GM21360 (cell line): ENCODE measurements at regions not wholly inside any gene's neighbourhood (a gene's known extent, or its start where the extent isn't known, plus 50 kb on each side); places are given as distances from the start of the nearest gene placed in this dataset.
"Not testable (repeated sequence)": the region's sequence is repeated elsewhere in the genome, so short reads cannot be mapped to it uniquely, and the experiment has no call there.

Experiments used
- ATAC-seq: cut with Tn5 transposase; IDR thresholded peaks from one replicate; pipeline ENCODE4 v1.9.1; 2021; ENCODE audit warnings: mild to moderate bottlenecking, moderate library complexity; ENCODE audit not compliant: unreplicated experiment

GRCh38 chr16:16610389-16610967 is 231.5 kb downstream of the NPIPA7 start:
- not testable (repeated sequence) for ATAC-seq

GRCh38 chr16:16613212-16613611 is 234.3 kb downstream of the NPIPA7 start:
- ATAC-seq = not testable (repeated sequence)

DNA sequence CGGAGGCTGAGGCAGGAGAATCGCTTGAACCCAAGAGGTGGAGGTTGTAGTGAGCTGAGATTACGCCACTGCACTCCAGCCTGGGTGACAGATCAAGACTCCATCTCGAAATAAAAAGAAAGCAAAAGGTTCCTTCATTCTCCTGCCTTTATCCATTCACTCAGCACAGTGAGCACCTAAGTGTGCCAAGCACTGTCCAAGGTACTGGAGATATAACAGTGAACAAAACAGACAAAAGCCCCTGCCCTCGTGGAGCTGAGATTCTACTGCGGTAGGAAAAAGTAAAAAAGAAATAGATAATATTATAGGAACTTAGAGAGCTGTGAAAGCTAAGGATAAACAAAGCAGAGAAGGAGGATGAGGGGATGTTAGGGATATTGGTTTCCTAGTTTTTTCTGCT is 235.5 kb downstream of the NPIPA7 start:
- ATAC-seq = not testable (repeated sequence)

DNA sequence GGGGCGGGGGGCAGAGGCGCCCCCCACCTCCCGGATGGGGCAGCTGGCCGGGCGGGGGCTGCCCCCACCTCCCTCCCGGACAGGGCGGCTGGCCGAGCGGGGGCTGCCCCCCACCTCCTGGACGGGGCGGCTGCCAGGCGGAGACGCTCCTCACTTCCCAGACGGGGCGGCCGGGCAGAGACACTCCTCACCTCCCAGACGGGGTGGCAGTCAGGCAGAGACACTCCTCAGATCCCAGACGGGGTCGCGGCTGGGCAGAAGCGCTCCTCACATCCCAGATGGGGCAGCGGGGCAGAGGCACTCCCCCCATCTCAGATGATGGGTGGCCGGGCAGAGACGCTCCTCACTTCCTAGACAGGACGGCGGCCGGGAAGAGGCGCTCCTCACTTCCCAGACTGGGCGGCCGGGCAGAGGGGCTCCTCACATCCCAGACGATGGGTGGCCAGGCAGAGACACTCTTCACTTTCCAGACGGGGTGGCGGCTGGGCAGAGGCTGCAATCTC is 240.1 kb downstream of the NPIPA7 start:
- not testable (repeated sequence) for ATAC-seq

- ATAC-seq = not testable (repeated sequence)
Observed at GRCh38 chr16:16624367-16624766, 245.4 kb downstream of the NPIPA7 start.

GRCh38 chr16:16625140-16625539 is 246.2 kb downstream of the NPIPA7 start:
- not testable (repeated sequence) for ATAC-seq

DNA sequence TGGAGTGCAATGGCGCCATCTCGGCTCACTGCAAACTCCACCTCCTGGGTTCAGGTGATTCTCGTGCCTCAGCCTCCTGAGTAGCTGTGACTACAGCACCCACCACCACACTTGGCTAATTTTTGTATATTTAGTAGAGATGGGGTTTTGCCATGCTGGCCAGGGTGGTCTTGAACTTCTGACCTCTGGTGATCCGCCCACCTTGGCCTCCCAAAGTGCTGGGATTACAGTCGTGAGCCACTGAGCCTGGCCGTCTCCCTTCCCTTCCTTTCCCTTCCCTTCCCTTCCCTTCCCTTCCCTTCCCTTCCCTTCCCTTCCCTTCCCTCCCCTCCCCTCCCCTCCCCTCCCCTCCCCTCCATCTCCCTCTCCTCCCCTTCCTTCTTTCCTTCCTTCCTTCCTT is 248.9 kb downstream of the NPIPA7 start:
- ATAC-seq = not testable (repeated sequence)

DNA sequence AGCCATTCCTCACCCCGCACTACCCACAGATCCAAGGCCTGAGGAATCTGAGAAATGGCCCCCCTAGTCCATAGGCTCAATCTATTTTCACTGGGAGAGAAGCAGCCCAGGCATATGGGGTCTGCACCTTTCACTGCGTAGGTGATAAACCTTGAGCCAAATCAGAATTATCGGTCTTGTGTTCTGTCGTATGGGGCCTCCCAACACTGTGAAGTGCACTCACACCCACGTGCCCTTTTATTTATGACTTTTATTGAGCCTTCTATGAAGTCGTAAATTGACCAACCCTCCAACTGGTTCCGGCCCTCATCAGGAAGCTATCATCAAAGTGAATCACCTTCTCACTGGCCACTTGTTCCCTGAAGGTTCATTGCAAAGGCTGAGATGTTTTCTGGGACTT is 259.3 kb downstream of the NPIPA7 start:
- ATAC-seq = not testable (repeated sequence)

- not testable (repeated sequence) for ATAC-seq
Observed at GRCh38 chr16:16638714-16639113, 259.8 kb downstream of the NPIPA7 start.

DNA sequence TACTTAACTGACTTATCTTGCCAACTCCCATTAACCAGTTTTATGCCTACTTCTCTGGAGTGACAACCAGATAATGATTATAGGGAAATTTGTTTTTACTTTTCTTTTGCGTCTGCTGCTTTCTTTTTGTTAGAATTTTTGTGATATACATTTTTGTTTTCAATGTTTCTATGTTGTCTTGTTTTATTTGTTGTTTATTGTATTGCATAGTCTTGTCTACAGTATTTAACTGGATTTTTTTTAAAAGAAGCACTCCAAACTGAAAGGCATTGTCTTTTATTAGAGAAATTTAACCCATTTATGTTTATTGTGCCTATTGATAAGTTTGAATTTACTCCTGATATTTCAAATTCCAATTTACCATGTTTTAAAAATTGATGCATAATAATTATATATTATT is 264.9 kb downstream of the NPIPA7 start:
- not testable (repeated sequence) for ATAC-seq

- ATAC-seq = not testable (repeated sequence)
Observed at GRCh38 chr16:16648002-16648401, 269.1 kb downstream of the NPIPA7 start.

DNA sequence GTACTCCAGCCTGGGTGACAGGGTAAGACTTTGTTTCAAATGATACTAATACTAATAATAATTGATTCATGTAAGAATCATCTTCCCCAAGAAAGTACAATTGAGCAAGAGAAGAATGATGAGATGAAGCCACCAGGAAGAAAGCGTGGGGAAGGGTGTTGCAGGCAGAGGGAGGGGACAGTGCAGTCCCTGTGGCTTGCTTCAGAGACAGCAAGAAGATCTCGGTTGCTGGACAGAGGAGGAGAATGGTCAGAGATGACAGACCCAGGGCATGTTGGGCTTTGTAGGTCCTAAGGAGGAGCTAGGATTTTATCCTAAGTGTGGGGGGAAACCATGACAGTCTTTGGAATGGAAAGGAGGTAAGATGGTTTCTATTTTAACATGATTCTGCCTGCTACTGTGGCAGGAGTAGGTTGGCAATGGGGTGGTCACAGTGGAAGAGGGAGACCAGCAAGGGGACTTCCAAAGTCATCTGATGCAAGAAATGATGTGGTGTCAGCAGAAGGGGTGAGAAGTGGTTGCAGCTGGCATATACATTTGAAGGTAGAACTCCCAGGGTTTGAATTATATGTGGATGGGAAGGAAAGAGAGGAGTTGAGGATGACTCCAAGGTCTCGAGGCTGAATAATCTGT is 293.4 kb downstream of the NPIPA7 start:
- not testable (repeated sequence) for ATAC-seq

GRCh38 chr16:16674820-16675219 is 295.9 kb downstream of the NPIPA7 start:
- not testable (repeated sequence) for ATAC-seq

DNA sequence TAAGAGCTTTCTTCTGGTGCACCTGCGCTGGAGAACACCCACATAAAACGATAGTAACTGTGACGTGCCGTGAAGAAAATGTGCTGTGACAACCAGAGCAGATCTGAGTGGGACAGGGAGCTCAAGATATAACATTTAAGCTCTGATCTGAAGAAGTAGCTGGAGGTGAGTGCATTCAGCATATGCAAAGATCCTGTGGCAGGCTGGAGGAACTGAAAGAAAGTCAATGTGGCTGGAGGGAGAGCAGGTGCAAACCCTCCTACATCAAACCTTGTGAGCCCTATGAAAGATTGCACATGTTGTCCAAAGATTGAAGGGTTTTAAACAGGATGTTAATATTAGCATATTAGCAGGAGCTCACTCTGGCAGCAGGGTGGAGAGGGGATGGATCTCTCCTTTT is 342.9 kb downstream of the NPIPA7 start:
- ATAC-seq = not testable (repeated sequence)

GRCh38 chr16:16722666-16723065 is 343.7 kb downstream of the NPIPA7 start:
- not testable (repeated sequence) for ATAC-seq

DNA sequence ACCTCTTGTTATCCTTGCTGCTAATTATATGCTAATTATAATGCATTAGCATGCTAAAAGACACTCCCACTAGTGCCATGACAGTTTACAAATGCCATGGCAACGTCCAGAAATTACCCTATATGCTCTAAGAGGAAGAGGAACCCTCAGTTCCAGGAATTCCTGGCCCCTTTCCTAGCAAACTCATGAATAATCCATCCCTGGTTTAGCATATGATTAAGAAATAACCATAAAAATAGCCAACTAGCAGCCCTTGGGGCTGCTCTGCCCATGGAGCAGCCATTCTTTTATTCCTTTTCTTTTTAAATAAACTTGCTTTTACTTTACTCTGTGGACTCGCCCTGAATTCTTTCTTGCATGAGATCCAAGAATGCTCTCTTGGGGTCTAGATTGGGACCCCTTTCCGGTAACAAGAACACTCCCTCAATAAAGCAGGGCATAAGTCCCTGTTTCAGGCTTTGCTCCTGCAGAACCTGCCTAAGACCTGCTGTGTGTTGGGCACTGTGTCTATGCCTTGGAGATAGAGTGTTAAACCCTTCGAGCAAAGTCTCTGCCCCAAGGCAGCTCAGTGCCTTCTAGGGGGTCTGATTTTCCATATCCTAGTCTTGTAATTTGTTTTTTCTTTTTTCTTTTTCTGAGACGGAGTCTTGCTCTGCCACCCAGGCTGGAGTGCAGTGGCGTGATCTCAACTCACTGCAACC is 345.0 kb downstream of the NPIPA7 start:
- ATAC-seq = not testable (repeated sequence)

GRCh38 chr16:16727048-16727447 is 348.1 kb downstream of the NPIPA7 start:
- not testable (repeated sequence) for ATAC-seq

DNA sequence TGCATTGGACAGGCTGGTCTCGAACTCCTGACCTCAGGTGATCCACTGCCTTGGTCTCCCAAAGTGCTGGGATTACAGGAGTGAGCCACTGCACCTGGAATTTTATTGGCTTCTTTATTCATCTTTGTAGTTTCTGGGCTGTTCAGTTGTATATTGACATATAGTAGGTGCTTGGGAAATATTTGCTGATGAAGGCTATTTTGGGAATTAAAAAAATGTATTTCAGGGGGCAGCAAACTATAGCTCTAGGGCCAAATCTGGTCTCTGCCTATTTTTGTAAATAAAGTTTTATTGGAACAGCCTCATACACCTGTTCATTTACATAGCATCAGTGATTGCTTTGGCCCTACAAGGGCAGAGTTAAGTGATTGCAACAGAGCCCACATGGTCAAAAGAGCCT is 363.6 kb downstream of the NPIPA7 start:
- ATAC-seq = not testable (repeated sequence)

DNA sequence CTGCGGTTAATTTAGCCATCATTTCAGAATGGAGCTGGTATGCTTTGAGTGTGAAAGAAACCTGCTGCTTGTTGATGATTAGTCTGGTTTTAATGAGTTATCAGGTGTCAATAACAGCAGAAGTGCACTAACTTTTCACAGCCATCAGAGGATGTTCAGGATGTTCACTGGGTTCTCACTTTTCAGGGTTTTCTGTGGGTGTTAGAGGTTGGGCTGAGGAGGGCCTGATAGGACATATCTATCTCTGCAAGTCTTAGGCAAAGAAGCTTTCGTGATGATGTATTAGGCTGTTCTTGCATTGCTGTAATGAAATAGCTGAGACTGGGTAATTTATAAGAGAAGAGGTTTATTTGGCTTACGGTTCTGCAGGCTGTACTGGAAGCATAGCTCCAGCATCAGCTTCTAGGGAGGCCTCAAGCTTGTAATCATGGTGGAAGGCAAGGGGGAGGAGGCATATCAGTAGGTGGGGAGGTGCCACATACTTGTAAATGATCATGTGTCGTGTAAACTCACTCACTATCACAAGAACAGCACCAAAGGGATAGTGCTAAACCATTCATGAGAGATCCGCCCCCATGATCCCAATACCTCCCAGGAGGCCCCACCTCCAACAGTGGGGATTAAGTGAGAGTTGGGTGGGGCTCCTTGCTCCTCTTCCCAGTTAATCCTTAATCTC is 376.2 kb downstream of the NPIPA7 start:
- ATAC-seq = not testable (repeated sequence)

DNA sequence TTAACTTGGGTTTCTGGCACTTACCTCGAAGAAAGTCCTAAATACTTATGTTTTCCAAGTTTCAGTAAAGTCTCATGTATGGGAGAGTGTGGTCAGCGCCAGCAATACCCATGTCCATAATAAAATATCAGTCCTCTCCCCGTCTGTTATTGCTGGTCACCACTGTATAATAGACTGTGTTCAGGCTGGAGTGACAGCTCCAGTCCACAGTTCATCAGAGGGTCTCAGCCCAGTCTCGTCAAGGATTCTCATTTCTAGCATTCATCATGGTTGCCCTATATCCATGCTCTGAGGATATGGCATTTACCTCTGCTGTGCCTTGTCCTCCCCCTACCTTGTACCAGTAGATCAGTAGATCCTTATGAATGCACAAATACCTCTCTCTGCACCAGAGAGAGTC is 384.5 kb downstream of the NPIPA7 start:
- ATAC-seq = no peak

DNA sequence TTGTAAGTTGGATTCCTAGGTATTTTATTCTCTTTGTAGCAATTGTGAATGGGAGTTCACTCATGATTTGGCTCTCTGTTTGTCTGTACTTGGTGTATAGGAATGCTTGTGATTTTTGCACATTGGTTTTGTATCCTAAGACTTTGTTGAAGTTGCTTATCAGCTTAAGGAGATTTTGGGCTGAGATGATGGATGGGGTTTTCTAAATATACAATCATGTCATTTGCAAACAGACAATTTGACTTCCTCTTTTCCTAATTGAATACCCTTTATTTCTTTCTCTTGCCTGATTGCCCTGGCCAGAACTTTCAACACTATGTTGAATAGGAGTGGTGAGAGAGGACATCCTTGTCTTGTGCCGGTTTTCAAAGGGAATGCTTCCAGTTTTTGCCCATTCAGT is 391.8 kb downstream of the NPIPA7 start:
- not testable (repeated sequence) for ATAC-seq
